Cardiac septum (tissue), 1 donor: ENCODE measurements at regions not wholly inside any gene's neighbourhood (a gene's known extent, or its start where the extent isn't known, plus 50 kb on each side); places are given as distances from the start of the nearest gene placed in this dataset.

Experiments used
- DNase-seq: peaks from one replicate; pipeline ENCODE4 v3.0.0-alpha.2; 2020; ENCODE audit warnings: low spot score
- intact Hi-C: fragments of 100-400 bp; cut with DNase I; formaldehyde crosslinking; loops from one replicate; pipeline ENCODE4 v1.14.0; 2022
- donor health status: DM: no; HTN: no; CAD: no.

DNA sequence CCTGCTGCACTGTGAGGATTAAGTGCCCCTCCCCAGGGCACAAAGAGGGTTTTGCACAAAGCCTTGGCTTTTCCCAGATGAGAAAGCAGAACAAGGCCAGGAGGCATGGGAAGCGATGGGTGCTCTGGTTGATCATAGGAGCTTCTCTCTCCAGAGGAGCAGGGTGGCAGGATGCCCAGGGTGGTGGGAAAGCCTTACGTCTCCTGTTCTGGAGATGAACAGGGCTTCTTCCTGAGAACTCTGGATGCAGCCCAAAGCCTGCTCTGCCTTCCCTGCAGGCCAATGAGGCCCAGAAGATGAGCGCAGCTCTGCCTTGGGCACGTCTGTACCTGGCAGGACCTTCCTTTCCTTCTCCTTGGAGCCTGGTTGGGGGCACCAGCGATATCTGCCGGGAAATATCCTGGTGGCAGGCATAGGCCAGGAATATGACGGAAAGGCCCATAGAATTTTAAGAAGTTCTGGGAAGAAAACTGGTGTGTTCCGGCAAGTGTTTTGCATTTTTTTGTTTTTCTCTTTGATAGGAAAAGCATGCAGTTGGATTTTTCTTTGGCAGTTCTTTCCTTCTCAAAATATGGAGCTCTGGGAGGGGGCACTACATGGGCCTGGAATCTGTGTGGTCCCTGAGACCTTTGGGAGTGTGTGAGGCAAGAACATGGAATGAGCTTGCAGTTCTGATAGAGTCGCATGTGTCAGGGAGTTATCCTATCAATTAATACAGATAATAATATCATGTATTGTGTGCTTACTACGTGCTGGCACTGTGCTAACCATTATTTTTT is 253.2 kb upstream of the KLF4 start:
- intact Hi-C loops: no loop called here
- no peak for DNase-seq

DNA sequence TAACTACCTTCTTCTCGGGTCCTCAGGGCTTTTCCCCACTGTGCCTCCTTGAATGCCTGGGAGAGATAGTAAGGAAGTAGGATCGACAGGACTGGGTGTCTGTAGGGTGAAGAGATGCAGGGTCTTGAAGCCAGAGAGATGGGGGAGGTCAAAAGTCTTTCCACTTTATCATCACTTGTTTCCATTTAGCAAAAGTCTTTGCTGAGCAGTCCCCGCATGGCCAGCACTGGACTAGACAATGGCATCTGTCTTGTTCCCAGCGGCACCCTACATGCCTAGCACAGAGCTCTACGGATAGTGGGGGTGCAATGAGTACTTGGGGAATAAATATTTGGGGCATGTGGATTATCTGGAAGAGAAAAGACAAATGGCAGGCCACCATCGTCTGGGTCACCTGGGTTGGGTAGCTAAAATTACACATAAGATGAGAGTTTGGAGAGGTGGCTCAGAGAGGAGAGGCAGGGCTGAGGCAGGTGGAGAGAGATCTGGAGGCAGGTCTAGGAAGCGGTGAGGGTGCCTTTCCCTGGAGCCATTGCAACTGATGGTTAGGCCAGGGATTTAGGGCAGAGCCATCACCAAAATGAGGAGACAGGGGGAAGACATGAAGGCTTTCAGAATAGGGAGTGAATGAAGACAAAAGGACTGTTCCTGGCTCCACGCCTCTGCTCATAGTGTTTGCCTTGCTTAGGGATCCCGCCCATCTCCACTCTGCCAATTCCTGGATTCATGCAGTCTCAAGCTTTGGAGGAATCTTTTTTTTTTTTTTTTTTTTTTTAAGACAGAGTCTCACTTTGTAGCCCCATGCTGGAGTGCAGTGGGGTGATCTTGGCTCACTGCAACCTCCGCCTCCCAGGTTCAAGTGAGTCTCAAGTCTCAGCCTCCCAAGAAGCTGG is 250.8 kb upstream of the KLF4 start:
- no peak for DNase-seq
- intact Hi-C loops: no loop called here

DNA sequence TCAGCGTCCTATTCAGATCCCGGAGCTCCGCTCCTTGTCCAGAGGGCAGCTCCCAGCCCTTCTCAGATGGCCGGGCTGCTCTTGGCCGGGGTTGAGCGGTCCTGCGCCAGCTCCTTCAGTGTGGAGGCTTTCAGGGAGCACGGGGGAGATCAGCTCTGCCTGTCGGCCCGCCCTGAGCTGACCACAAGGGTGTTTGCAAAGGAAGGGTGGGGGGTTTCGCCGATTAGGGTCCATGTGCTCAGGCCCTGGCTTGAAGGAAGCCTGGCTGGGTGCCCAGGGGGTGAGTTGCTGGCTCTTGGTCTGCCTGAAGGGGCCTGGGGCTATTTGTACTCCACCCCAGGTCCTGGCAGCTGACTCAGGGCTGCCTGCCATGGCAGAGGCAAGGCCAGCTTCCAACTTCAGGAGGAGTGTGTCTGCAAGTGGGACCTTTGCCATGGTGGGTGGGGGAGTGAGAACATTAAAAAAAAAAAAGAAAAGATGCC is 250.1 kb upstream of the KLF4 start:
- DNase-seq: peak; percentile 80
- intact Hi-C loops: no loop called here

DNA sequence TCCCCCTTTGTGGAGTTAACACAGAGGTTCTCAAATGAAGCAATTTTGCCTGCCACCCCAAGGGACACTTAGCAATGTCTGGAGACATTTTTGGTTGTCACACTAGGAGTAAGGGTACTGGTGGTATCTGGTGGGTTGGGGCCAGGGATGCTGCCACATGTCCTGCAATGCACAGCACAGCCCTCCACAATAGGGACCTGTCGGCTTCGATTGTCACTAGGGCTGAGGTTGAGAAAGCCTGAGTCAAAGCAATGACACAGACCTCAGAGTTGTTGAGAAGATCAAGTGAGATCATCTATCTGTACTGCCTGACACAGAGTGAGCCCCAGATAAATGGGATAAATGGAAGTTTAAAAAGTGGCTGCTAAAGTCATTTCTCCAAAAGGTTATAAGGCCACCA is 249.2 kb upstream of the KLF4 start:
- intact Hi-C loops: no loop called here
- no peak for DNase-seq

DNA sequence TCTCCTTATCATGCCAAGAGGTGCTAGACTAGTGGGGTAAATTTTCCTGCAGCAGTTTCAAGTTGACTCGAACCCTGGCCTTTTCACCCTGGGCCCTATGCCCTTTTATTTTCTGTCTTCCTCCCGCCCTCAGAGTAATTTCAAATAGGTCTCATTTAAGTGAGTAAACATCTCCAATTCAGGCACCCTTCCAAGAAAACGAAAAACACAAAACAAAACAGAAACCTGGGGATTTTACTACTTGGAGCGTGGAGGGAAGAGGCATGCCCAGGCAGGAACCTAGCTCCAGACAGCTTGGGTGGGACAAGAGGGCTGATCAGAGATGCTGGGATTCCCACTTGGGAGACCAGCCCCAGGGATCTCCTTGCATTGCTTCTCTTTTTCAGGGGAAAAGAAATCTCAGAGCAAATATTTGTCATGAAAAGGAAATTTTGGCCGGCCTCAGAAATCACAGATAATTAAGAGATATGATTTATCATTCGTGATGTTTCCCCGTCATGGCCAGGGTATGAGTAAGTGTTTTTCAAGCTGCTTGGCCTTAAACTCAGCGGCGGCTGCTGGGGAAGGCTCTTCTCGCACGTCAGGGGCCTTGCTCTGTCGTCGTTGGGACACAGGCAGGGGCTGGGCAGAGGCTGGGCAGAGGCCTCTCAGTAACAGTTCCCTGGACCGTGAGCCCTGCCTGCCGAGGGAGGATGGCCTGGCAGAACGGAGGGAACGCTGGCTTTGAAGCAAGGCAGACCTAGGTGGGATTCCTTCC is 248.6 kb upstream of the KLF4 start:
- intact Hi-C loops: no loop called here
- DNase-seq: no peak

DNA sequence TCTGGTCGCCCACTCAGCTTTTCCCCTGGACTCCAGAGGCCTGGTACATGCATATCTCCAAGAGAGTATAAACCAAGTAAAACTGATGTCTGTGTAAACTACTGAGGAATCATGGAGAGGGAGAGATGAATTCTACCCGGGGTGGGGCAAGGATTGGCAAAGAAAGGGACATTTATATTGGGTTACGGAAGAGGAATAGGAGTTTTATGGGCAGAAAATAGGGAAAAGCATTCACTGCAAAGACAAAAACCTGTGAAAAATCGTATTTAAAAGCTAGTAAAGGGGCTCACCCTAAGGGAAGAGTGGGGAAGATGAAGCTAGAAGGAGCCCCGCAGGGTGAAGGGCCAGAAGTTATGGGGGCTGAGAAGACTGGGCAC is 248.0 kb upstream of the KLF4 start:
- intact Hi-C loops: no loop called here
- DNase-seq: no peak

DNA sequence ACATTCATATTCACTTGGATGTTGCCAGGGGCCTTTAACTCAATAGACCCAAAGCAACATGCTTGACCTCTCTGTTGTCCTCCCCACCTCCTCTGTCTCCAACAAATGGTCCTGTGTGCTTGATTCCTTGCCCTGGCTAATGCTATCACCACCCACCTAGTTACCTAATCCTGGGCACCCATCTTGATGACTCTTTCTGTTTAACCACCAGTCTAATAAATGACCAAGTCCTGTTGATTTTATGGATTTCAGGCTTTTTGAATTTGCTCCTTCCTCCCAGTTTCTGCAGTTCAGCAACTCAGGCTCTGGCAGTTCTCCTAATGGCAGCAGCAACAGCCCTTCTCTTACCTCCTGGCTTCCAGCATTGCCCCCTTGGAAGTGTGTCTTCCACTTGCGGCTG is 246.3 kb upstream of the KLF4 start:
- intact Hi-C loops: loop anchor here (2.0 kb wide), 1 partner anchor 13 kb away; no protein-coding TSS in a partner anchor

DNA sequence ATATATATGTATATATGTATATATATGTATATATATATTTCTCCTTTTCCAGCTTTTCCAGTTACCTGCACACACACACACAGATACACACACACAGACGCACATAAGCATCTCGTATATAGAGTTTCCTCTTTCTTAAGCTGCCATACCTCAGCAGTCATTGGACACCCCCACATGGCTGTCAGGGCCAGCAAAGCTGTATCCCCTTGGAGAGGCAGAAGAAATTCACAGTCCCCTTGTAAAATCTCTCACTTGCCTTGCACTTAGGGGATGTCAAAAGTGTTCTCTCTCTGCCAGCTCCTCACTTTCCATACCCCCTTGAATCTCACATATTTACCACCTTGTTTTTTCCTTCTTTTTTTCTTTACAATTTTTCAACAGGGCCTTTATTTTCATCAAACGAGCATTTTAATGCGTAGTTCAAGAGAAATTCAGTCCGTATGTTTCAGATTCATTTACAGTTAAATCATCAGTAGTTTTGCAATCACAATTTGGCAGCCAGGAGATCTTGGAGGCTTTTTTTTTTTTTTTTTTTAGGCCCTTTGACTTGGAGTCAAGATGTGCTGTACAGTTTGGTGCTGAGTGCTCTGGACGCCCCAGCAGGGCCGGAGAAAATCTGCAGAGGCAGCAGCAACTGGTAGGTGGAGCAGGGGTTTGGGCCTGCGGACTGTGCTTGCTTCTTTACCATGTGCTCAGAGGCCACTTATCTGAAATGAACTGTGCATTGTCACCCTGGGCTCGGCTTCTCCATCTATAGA is 244.9 kb upstream of the KLF4 start:
- DNase-seq: no peak

More for the DNA sequence above, 246.3 kb upstream of the KLF4 start:
- no peak for DNase-seq

DNA sequence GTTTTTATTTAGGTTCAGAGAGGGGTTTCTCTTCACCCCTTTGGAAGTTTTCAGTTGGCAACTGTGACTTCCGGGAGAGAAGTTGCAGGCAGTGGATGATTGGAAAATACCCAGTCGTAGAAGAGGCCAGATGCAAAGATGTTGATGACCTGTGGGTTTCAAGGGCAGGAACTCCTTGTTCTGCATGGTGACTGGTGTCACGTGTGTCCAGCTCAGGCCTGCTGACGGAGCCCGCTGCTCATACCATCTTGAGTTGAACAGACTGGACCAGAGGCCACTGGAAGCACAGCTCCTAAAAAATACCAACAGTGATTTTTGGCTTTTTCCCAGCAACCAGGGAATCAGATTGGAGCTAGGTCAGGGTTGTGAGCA is 243.9 kb upstream of the KLF4 start:
- intact Hi-C loops: no loop called here
- DNase-seq: peak; percentile 80

More for the DNA sequence above, 244.9 kb upstream of the KLF4 start:
- intact Hi-C loops: loop anchor here (2.0 kb wide), 1 partner anchor 14 kb away; no protein-coding TSS in a partner anchor

DNA sequence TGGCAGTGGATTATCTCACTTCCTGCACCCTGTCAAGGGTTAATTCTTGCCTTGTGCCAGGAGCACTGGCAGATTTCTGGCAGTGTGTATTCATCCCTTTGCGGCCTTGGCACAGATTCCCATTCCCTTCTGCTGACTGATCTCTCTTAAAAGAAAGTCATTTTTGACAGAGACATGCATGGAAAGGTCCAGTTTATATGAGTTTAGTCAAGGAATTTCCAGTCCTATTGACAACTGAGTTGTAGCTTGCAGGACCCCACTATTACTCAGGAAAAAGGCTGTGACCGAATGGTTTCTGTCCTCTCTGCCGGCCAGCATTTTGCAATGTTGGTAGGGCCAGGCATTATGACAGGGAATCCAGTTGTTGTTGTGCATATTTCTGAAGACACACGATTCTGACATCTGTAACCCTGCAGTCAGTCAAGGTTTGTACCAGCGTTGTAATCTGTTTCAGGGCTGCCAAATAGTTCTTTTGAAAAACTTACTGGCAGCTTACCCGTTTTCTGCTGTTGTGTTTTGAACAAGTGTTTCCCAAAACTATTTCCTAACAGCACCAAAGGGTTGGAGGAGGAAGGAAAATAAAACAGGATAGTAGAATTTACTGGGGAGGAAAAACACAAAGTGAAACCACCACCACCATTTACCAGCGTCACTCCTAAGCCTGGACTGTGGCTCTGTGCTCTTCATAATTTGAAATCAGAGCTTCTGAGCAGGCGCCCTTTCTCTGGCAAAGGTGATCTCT is 243.4 kb upstream of the KLF4 start:
- intact Hi-C loops: no loop called here
- no peak for DNase-seq

DNA sequence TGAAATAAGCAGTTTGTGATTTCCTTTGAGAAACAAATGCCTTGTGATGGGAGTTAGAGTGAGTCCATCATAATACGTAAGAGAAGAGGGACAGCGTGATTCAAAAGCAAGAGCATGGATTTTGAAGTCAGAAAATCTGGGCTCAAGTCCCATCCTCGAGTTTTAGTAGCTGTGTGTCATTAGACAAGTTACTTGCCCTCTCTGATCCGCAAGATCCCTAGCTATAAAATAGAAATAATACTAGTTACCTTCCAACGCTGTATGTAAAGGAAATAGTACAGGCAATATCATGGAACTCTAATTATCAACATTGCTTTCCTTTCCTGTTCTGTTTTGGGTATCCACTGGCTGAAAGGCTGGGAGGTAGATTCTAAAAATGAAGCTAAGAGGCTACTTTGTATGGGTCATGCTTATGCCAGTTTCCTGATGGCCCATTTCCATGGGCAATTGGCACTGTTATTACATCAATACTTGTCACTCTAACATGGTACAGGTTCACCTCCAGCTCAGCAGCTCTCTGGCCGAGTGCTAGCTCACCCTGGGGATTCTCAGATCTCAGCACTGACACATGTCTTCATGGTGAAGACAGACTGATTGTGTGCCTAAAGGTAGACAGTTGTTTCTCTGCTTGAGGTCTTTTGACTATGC is 241.7 kb upstream of the KLF4 start:
- no peak for DNase-seq
- intact Hi-C loops: no loop called here

DNA sequence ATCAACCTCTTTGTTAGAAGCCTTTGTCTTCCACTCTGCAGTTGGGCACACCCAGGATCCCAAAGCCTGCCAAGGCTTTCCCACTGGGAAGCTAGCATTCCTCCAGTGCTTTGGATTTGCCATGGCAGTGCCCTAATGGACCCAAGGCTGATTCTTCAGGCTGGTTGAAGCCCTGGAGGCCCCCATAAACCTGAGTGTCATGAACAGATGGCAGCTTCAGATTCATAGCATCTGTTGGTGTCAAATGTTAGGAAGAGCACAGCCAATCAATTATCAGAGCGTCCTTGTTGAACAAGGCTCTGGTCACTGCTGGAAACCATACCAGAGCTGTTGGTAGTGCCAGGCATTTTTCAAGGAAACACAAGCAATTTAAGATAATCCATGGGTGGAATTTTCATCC is 241.1 kb upstream of the KLF4 start:
- intact Hi-C loops: no loop called here
- DNase-seq: no peak

DNA sequence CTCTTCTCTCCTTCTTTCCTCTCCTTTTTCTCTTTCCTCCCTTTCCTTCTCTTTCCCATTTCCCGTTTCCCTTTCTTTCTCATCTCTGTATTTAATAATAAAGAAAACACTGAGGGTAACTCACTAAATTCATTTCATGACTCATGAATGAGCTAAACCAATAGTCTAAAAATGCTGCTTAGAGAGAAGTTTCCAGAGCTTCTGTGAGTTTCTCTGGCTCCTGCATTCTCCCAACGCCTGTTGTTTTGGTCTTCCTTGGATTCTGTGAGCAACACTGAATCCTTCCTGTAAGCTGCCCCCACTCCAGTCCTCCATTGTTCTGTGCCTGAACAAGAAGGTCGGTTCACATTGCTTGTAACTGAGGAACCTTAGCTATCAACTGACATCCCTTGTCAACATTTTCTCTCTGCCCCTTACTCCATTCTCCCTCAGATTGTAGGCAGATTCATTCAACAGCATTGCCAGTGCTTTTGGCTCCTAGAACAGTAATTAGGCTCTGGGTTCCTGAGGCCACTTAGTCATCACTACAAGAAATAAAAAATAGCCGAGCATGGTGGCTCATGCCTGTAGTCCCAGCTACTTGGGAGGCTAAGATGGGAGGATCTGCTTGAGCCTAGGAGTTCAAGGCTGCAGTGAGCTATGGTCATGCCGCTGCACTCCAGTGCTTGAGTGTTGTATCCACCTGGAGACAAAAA is 237.7 kb upstream of the KLF4 start:
- no peak for DNase-seq
- intact Hi-C loops: no loop called here

DNA sequence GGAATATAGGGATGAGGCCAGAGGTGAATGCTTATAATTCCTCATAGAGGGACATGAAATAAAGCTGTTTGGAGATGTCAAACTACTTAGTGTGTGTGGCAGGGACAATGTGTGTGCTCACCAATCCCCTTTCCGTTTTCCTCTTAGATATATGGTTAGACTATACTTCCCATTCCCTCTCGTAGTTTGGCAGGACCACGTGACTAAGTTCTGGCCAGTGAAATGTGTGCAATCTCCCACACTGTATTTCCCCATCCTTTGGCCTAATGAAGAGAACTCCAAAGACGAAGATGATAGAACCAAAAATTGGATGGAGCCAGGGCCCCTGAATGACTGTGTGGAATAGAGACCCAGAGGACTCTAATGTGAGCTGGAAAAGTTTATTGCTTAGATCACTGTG is 233.4 kb upstream of the KLF4 start:
- intact Hi-C loops: no loop called here
- no peak for DNase-seq

DNA sequence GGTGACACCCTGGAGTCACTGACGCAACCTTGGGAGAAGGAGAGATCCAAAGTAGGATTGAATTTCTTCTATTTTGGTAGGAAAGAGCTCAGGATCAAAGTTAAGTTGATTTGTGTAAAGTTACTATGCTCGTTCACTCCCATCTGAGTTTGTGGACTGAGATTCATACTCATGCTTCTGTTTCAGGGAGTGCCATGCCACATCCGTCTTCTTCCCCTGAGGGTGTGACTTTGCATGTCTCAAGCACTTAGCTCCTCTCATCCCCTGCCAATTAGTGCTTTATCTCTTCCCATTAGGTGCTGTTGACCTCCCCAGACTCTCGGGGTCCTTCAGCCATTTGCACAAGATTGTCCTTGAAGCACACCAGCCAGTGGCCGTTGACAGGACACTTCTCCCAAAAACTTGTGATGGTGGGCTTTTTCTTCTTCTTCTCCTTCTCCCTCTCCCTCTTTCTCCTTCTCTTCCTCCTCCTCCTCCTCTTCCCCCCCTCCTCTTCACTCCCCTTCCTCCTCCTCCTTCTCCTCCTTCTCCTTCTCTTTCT is 232.2 kb upstream of the KLF4 start:
- intact Hi-C loops: no loop called here
- DNase-seq: no peak

DNA sequence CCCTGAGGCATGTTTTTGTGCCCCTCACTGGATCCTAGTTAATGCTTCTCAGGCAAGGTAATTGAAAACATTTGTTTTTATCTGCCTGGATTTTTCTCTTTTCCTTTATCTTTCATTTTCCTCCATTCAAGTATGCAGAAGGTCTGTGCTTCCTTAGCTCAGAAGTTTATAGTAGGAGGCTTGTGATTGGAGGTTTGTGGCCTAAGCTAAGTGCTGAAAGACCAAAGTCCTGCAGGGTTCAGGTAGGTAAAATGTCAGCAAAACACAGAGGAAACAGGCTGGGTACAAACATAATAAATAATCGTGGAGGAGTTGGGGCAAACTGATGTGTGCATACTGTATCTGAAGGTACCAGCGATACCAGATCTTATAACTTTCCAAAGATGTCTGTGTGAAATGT is 230.9 kb upstream of the KLF4 start:
- intact Hi-C loops: no loop called here
- no peak for DNase-seq

DNA sequence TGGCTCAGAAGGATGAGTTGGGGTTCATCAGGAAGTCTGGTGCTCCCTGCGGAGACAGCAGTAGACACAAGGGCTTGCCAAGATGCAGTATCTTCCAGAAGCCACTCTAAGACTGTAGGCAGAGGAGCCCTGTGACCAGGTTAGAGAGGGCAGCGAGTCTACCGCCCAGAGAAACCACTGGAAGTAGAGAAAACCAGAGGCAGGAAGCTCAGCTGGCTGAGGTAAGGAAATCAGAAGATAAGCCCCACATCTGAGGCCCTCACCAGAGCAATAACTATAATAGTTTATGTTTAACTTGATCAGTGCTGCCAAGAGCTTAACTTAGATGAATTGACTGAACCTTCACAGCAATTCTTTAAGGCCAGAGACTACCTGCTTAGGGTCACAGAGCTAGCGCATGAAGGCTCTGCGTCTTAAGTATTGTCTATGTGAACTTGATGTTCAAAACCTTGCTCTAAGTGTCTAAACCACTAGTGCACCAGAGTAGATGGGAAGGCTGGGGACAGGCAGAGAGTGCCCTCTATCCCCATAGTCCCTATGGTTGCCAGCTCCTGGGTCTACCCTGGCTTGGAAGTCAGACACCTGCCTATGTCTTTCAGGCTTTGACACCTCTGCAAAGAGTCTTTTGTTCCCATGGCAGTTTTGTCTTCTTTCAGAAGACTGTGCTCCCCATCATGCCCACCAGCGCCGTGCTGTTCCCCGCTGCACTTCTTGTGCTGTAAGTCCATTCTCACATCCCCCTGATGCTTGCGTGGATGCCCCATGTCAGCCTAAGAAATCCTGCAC is 228.2 kb upstream of the KLF4 start:
- no peak for DNase-seq
- intact Hi-C loops: no loop called here
